HG02610 (cell line): ENCODE measurements at regions not wholly inside any gene's neighbourhood (a gene's known extent, or its start where the extent isn't known, plus 50 kb on each side); places are given as distances from the start of the nearest gene placed in this dataset.

Experiments
- ATAC-seq: cut with Tn5 transposase; IDR thresholded peaks from one replicate; pipeline ENCODE4 v1.9.1; 2021; ENCODE audit warnings: mild to moderate bottlenecking, moderate library complexity; ENCODE audit not compliant: unreplicated experiment

- no peak for ATAC-seq
These were observed 193.1 kb downstream of the SLIT2 start for GRCh38 chr4:20444599-20445337.

GRCh38 chr4:20445933-20446723 is 194.4 kb downstream of the SLIT2 start:
- ATAC-seq, result no peak

- no peak for ATAC-seq
These were observed 195.4 kb downstream of the SLIT2 start for GRCh38 chr4:20447103-20447502.

GRCh38 chr4:20451986-20452385 is 200.3 kb downstream of the SLIT2 start:
- no peak for ATAC-seq

GRCh38 chr4:20454515-20454914 is 202.8 kb downstream of the SLIT2 start:
- ATAC-seq, result no peak

- no peak for ATAC-seq
These were observed 204.7 kb downstream of the SLIT2 start for GRCh38 chr4:20456407-20456806.

GRCh38 chr4:20462426-20463175 is 210.9 kb downstream of the SLIT2 start:
- no peak for ATAC-seq

- ATAC-seq, result no peak
These were observed 211.4 kb downstream of the SLIT2 start for GRCh38 chr4:20463176-20463430.

- no peak for ATAC-seq
These were observed 212.7 kb downstream of the SLIT2 start for GRCh38 chr4:20464381-20464780.

GRCh38 chr4:20474119-20474518 is 222.4 kb downstream of the SLIT2 start:
- ATAC-seq, result no peak

- no peak for ATAC-seq
These were observed 221.8 kb upstream of the PACRGL start for GRCh38 chr4:20478412-20478811.

- no peak for ATAC-seq
These were observed 219.9 kb upstream of the PACRGL start for GRCh38 chr4:20480165-20480947.

GRCh38 chr4:20483416-20483815 is 216.8 kb upstream of the PACRGL start:
- ATAC-seq, result no peak

GRCh38 chr4:20486433-20486832 is 213.8 kb upstream of the PACRGL start:
- no peak for ATAC-seq

- ATAC-seq, result no peak
These were observed 212.8 kb upstream of the PACRGL start for GRCh38 chr4:20487446-20487845.

- ATAC-seq, result no peak
These were observed 212.4 kb upstream of the PACRGL start for GRCh38 chr4:20487852-20488251.

- no peak for ATAC-seq
These were observed 209.5 kb upstream of the PACRGL start for GRCh38 chr4:20490734-20491133.

- ATAC-seq, result no peak
These were observed 206.4 kb upstream of the PACRGL start for GRCh38 chr4:20493761-20494353.

GRCh38 chr4:20496068-20496467 is 204.2 kb upstream of the PACRGL start:
- ATAC-seq, result no peak

- no peak for ATAC-seq
These were observed 196.1 kb upstream of the PACRGL start for GRCh38 chr4:20504146-20504545.

GRCh38 chr4:20505927-20506326 is 194.3 kb upstream of the PACRGL start:
- no peak for ATAC-seq
